Neutrophil (primary cell): ENCODE measurements at regions not wholly inside any gene's neighbourhood (a gene's known extent, or its start where the extent isn't known, plus 50 kb on each side); places are given as distances from the start of the nearest gene placed in this dataset.

Experiments
- H3K27ac ChIP-seq: fragments of 200-600 bp; sonication (generic); 2 replicates; pipeline ENCODE4 v1.5.1; 2016; ENCODE audit warnings: mild to moderate bottlenecking, moderate library complexity
- H3K27me3 ChIP-seq: fragments of 200-600 bp; sonication (generic); 2 replicates; pipeline ENCODE4 v1.6.0; 2016; ENCODE audit warnings: mild to moderate bottlenecking
- H3K36me3 ChIP-seq: fragments of 200-600 bp; sonication (generic); 2 replicates; pipeline ENCODE4 v1.5.1; 2017
- H3K4me1 ChIP-seq, 2 experiments: fragments of 200-600 bp in 1 of 2; sonication (generic) in 1 of 2; 1 replicate in 1 of 2; 2 replicates in 1 of 2; pipeline versions ENCODE4 v1.5.1 to v1.6.1; 2013 to 2016; ENCODE audit warnings: low read depth in 1 of 2, low read length in 1 of 2, mild to moderate bottlenecking in 1 of 2, moderate library complexity in 1 of 2; ENCODE audit not compliant: control insufficient read depth in 1 of 2, insufficient read depth in 1 of 2
- H3K4me3 ChIP-seq, 2 experiments: fragments of 200-600 bp in 1 of 2; sonication (generic) in 1 of 2; 1 replicate in 1 of 2; 2 replicates in 1 of 2; pipeline ENCODE4 v1.5.1; 2013 to 2016; ENCODE audit warnings: low read depth in 1 of 2, low read length in 1 of 2, mild to moderate bottlenecking in 1 of 2, moderate library complexity in 1 of 2
- H3K9me3 ChIP-seq: fragments of 200-600 bp; sonication (generic); 2 replicates; pipeline ENCODE4 v1.5.1; 2016
- CTCF ChIP-seq: fragments of 200-600 bp; sonication (generic); IDR thresholded peaks from 2 replicates; pipeline ENCODE4 v1.5.1; 2016; ENCODE audit warnings: antibody characterized with exemption

GRCh38 chr14:49297102-49297501, 289.1 kb downstream of the RPS29 start:
- no peak for TF ChIP-seq CTCF
- no peaks in the 10 kb centered on the region for H3K9me3 ChIP-seq
- no peaks in the 10 kb centered on the region for H3K36me3 ChIP-seq
- no peak overlapping the region for H3K27ac ChIP-seq
- no peaks in the 10 kb centered on the region for H3K27me3 ChIP-seq
- no peaks in the 10 kb centered on the region for H3K4me1 ChIP-seq
- no peak overlapping the region for H3K4me3 ChIP-seq

- TF ChIP-seq CTCF: no peak
- Histone ChIP-seq H3K36me3 (no peaks in the 10 kb centered on the region), H3K27me3 (no peaks in the 10 kb centered on the region), H3K27ac (no peak overlapping the region), H3K9me3 (no peaks in the 10 kb centered on the region), H3K4me3 (no peak overlapping the region), H3K4me1 (no peaks in the 10 kb centered on the region)
Observed at GRCh38 chr14:49294621-49295148, 291.5 kb downstream of the RPS29 start.

GRCh38 chr14:49287004-49287403, 299.2 kb downstream of the RPS29 start:
- Histone ChIP-seq H3K4me1 (no peaks in the 10 kb centered on the region), H3K36me3 (no peaks in the 10 kb centered on the region), H3K27ac (no peak overlapping the region), H3K4me3 (no peak overlapping the region), H3K9me3 (no peaks in the 10 kb centered on the region), H3K27me3 (no peaks in the 10 kb centered on the region)
- TF ChIP-seq CTCF: no peak

- Histone ChIP-seq H3K4me3 (no peak overlapping the region), H3K4me1 (no peaks in the 10 kb centered on the region), H3K36me3 (no peaks in the 10 kb centered on the region), H3K27me3 (no peaks in the 10 kb centered on the region), H3K27ac (no peak overlapping the region), H3K9me3 (no peaks in the 10 kb centered on the region)
- TF ChIP-seq CTCF: no peak
Observed at GRCh38 chr14:49286257-49286983, 299.8 kb downstream of the RPS29 start.

- H3K27ac ChIP-seq: no peak overlapping the region
- no peaks in the 10 kb centered on the region for H3K36me3 ChIP-seq
- no peak overlapping the region for H3K4me3 ChIP-seq
- TF ChIP-seq CTCF: no peak
- no peaks in the 10 kb centered on the region for H3K27me3 ChIP-seq
- no peaks in the 10 kb centered on the region for H3K4me1 ChIP-seq
- no peaks in the 10 kb centered on the region for H3K9me3 ChIP-seq
Observed at GRCh38 chr14:49280566-49280965, 305.6 kb downstream of the RPS29 start.
